ENCODE measurements at regions not wholly inside any gene's neighbourhood (a gene's known extent, or its start where the extent isn't known, plus 50 kb on each side); places are given as distances from the start of the nearest gene placed in this dataset.

DNA sequence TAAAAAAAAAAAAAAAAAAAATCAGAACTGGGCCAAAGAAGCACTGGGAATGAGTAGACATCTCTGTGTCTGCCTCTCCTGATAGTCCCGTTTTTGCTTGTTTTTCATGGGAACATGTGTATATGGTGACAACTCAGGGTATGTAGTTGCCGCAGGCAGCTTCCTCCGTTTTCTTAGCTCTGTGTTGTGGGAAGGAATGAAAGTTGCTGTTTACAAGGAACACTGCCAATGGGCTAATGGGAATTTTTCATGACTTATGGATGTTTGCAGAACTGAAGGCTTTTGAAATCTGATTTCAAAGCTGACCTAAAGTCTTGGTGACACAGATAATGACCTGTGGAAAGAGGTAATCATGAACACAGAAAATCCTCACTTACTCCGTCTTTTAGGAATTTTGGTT lies 146.4 kb upstream of the BTG1 start:
- H3K4me1 Mint-ChIP-seq (ENCODE audit: low read depth, unreplicated experiment), result no peaks in the 10 kb centered on the region
- H3K36me3 Mint-ChIP-seq (ENCODE audit: insufficient read depth, unreplicated experiment), result no peaks in the 10 kb centered on the region
- no TSS peak for BruUV-seq (replicated peaks)
- DNase-seq, result no peak
- H3K27me3 Mint-ChIP-seq (ENCODE audit: unreplicated experiment), result no peaks in the 10 kb centered on the region
- TF ChIP-seq, protein P1, sequence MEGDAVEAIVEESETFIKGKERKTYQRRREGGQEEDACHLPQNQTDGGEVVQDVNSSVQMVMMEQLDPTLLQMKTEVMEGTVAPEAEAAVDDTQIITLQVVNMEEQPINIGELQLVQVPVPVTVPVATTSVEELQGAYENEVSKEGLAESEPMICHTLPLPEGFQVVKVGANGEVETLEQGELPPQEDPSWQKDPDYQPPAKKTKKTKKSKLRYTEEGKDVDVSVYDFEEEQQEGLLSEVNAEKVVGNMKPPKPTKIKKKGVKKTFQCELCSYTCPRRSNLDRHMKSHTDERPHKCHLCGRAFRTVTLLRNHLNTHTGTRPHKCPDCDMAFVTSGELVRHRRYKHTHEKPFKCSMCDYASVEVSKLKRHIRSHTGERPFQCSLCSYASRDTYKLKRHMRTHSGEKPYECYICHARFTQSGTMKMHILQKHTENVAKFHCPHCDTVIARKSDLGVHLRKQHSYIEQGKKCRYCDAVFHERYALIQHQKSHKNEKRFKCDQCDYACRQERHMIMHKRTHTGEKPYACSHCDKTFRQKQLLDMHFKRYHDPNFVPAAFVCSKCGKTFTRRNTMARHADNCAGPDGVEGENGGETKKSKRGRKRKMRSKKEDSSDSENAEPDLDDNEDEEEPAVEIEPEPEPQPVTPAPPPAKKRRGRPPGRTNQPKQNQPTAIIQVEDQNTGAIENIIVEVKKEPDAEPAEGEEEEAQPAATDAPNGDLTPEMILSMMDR (IDR thresholded peaks at IDR 0.05; ENCODE audit: unreplicated experiment), result no peak
- no peaks in the 10 kb centered on the region for H3K9me3 Mint-ChIP-seq (ENCODE audit: low read depth, unreplicated experiment)
- intact Hi-C loops (cut with micrococcal nuclease; ENCODE audit: unreplicated experiment), result no loop called here
- H3K27ac Mint-ChIP-seq (ENCODE audit: unreplicated experiment), result no peak overlapping the region
- no peak overlapping the region for H3K4me3 Mint-ChIP-seq (ENCODE audit: low read depth, unreplicated experiment)
- CTCF ChIA-PET, result no interaction called here

DNA sequence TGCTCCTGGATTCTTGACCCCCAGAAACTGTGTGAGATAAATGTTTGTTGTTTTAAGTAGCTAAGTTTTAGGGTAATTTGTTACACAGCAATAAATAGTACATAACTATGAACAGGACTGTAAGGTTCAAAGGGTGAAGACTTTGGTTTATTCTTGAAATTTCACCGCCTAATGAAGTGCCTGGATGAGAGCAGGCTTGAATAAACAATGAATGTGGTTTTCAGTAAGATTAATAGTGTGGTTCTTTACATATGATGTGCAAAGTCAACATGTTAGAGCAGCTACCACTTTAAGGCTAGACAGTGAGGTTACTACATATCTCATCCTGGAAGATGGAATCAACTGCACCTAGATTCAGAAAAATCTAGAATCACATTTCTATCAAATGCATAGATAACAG lies 145.2 kb upstream of the BTG1 start:
- Mint-ChIP-seq H3K36me3 (ENCODE audit: insufficient read depth, unreplicated experiment) (no peaks in the 10 kb centered on the region), H3K9me3 (ENCODE audit: low read depth, unreplicated experiment) (no peaks in the 10 kb centered on the region), H3K4me1 (ENCODE audit: low read depth, unreplicated experiment) (no peaks in the 10 kb centered on the region), H3K27ac (ENCODE audit: unreplicated experiment) (no peak overlapping the region), H3K27me3 (ENCODE audit: unreplicated experiment) (no peaks in the 10 kb centered on the region), H3K4me3 (ENCODE audit: low read depth, unreplicated experiment) (no peak overlapping the region)
- BruUV-seq (replicated peaks), result no TSS peak
- TF ChIP-seq, protein P1 (IDR thresholded peaks at IDR 0.05; ENCODE audit: unreplicated experiment), result no peak
- DNase-seq, result no peak
- intact Hi-C loops (cut with micrococcal nuclease; ENCODE audit: unreplicated experiment), result no loop called here
- CTCF ChIA-PET, result interaction anchor here (0.5 to 0.6 kb wide), 2 partner anchors 215 to 313 kb away, joined by 3 to 7 read pairs; no protein-coding TSS in a partner anchor

DNA sequence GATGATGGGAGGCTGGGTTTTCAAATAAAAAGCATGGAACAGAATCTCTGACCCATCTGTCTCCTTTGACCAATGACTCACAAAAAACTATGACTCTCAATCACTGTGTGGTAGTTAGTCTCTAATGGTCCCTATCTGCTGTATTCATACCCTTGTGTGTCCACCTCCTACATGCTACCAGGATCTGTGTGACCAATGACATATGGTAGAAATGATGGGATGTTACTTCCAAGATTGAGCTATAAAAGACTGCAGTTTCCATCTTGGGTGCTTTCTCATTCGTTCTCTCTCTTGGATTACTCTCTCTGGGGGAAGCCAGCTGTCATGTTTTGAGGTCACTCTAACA lies 144.7 kb upstream of the BTG1 start:
- TF ChIP-seq, protein P1 (IDR thresholded peaks at IDR 0.05; ENCODE audit: unreplicated experiment), result no peak
- Mint-ChIP-seq H3K36me3 (ENCODE audit: insufficient read depth, unreplicated experiment) (no peaks in the 10 kb centered on the region), H3K4me1 (ENCODE audit: low read depth, unreplicated experiment) (no peaks in the 10 kb centered on the region), H3K27me3 (ENCODE audit: unreplicated experiment) (no peaks in the 10 kb centered on the region), H3K9me3 (ENCODE audit: low read depth, unreplicated experiment) (no peaks in the 10 kb centered on the region), H3K4me3 (ENCODE audit: low read depth, unreplicated experiment) (no peak overlapping the region), H3K27ac (ENCODE audit: unreplicated experiment) (no peak overlapping the region)
- intact Hi-C loops (cut with micrococcal nuclease; ENCODE audit: unreplicated experiment), result no loop called here
- CTCF ChIA-PET, result interaction anchor here (0.6 kb wide), 1 partner anchor 313 kb away, joined by 7 read pairs; no protein-coding TSS in a partner anchor
- no TSS peak for BruUV-seq (replicated peaks)
- DNase-seq, result no peak

DNA sequence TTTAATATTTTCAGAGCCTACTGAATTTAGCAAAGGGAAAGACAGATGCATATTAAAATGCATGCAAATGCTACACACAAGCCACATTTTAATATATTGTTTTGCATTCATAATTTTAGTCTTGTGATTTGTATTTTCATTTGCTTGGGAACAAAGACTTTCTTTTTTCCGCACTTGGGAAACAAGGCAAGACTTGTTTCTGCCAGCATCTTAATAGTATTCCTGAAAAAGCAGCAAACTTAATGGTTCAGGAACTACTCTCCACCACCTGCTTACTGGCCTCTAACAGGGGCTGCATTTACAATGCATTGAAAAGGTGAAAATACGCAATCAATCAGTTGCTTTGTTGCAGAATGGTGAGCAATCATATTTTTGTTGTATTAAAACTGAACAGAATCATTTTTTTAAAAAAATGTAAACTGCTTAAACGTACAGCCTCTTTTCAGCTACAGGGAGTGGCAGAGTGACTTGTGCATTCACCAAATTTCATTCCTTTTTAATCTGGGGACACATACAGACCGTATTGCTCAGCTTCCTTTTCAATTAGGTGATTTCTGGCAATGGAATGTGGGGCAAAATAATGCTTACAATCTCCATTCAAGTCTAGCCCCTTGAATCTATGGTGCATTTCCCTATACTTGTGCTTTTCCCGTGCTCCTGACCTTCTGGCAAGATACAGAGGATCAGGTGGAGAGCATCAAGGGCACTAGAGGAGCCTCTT lies 144.1 kb upstream of the BTG1 start:
- H3K27me3 Mint-ChIP-seq (ENCODE audit: unreplicated experiment), result no peaks in the 10 kb centered on the region
- H3K36me3 Mint-ChIP-seq (ENCODE audit: insufficient read depth, unreplicated experiment), result no peaks in the 10 kb centered on the region
- CTCF ChIA-PET, result interaction anchor here (0.6 kb wide), 1 partner anchor 143 kb away, joined by 3 read pairs; no protein-coding TSS in a partner anchor
- no peaks in the 10 kb centered on the region for H3K9me3 Mint-ChIP-seq (ENCODE audit: low read depth, unreplicated experiment)
- intact Hi-C loops (cut with micrococcal nuclease; ENCODE audit: unreplicated experiment), result no loop called here
- H3K4me1 Mint-ChIP-seq (ENCODE audit: low read depth, unreplicated experiment), result no peaks in the 10 kb centered on the region
- BruUV-seq (replicated peaks), result no TSS peak
- no peak overlapping the region for H3K4me3 Mint-ChIP-seq (ENCODE audit: low read depth, unreplicated experiment)
- no peak for DNase-seq
- no peak overlapping the region for H3K27ac Mint-ChIP-seq (ENCODE audit: unreplicated experiment)
- TF ChIP-seq, protein P1 (IDR thresholded peaks at IDR 0.05; ENCODE audit: unreplicated experiment), result no peak

Measured in Calu3 (cell line).